GM20000 (cell line): ENCODE measurements at regions not wholly inside any gene's neighbourhood (a gene's known extent, or its start where the extent isn't known, plus 50 kb on each side); places are given as distances from the start of the nearest gene placed in this dataset.
"Not testable (repeated sequence)": the region's sequence is repeated elsewhere in the genome, so short reads cannot be mapped to it uniquely, and the experiment has no call there.

Source experiments
- DNase-seq: peaks from one replicate; pipeline ENCODE4 v3.0.0; 2012; ENCODE audit warnings: low spot score
- TF ChIP-seq, protein P1 (sequence below): IDR thresholded peaks from 2 replicates; pipeline ENCODE4 v1.5.1; 2012; ENCODE audit warnings: mild to moderate bottlenecking, control low read depth; ENCODE audit errors: extremely low read depth, missing control alignments

DNA sequence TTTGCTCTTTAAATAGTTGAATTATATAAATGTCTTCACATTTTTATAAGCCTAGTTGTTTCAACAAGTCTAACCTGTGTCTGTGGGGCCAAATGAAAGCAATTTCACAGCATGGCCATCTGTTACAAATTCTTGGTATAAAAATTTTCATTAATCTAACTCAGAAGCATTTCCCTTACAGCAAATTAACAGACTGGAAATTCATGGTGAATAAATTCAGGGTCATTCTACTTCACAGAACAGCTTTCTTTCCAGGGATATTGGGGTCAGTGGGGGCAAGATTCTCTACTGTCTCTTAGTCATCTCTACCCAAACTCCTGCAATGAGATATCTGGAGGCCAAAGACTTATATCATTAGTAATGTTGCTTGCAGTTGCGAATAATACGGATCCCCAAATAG is 352.1 kb downstream of the MMUT start:
- DNase-seq, result no peak
- TF ChIP-seq, protein P1, sequence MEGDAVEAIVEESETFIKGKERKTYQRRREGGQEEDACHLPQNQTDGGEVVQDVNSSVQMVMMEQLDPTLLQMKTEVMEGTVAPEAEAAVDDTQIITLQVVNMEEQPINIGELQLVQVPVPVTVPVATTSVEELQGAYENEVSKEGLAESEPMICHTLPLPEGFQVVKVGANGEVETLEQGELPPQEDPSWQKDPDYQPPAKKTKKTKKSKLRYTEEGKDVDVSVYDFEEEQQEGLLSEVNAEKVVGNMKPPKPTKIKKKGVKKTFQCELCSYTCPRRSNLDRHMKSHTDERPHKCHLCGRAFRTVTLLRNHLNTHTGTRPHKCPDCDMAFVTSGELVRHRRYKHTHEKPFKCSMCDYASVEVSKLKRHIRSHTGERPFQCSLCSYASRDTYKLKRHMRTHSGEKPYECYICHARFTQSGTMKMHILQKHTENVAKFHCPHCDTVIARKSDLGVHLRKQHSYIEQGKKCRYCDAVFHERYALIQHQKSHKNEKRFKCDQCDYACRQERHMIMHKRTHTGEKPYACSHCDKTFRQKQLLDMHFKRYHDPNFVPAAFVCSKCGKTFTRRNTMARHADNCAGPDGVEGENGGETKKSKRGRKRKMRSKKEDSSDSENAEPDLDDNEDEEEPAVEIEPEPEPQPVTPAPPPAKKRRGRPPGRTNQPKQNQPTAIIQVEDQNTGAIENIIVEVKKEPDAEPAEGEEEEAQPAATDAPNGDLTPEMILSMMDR, result no peak

DNA sequence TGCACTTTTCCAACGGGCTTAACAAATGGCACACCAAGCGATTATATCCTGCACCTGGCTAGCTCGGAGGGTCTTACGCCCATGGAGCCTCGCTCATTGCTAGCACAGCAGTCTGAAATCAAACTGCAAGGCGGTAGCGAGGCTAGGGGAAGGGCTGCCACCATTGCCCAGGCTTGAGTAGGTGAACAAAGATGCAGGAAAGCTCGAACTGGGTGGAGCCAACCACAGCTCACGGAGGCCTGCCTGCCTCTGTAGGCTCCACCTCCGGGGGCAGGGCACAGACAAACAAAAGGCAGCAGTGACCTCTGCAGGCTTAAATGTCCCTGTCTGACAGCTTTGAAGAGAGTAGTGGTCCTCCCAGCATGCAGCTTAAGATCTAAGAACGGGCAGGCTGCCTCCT is 365.4 kb downstream of the MMUT start:
- DNase-seq, result not testable (repeated sequence)

- TF ChIP-seq, protein P1, result no peak
- no peak for DNase-seq
Measured at GRCh38 chr6:49097116-49097515, 365.9 kb downstream of the MMUT start.

- no peak for DNase-seq
- TF ChIP-seq, protein P1, result no peak
Measured at GRCh38 chr6:49088631-49089030, 374.4 kb downstream of the MMUT start.

DNA sequence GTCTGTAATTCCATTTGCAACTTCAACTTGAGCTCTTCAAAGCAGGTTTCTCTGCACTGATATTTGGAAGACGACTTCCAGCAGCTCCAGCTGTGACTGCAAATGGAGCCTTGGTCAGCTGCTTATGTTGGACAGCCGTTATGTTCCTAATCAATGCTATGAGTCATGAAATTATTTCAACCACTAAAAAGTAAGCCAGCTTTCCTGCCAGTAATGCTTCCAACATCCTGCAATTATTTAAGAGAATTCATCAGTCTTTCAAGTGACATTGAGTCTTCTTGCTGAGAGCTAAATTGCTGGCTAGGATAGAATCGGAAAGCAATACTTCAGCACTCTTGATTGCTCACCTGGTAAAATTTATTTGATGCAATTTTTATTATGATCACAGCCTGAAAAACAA is 375.7 kb downstream of the MMUT start:
- no peak for DNase-seq
- TF ChIP-seq, protein P1, result no peak

DNA sequence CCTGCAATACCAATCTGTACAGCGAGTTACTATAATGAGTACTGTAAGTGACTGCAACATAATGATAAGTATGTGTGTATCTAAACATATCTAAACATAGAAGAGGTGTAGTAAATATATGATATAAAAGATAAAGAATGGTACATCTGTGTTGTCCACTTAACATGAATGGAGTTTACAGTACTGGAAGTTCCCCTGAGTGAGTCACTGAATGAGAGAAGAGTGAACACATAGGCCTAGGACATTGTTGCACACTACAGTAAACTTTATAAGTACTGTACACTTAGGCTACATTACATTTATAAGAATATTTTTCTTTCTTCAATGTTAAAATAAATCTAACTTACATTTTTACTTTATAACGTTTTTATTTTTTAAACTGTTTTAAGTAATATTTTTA is 380.4 kb downstream of the MMUT start:
- TF ChIP-seq, protein P1, result no peak
- DNase-seq, result no peak

GRCh38 chr6:49072885-49073620 is 390.0 kb downstream of the MMUT start:
- no peak for DNase-seq
- TF ChIP-seq, protein P1, result no peak

GRCh38 chr6:49072146-49072545 is 390.9 kb downstream of the MMUT start:
- TF ChIP-seq, protein P1, result no peak
- DNase-seq, result no peak
